HG02970 (cell line): ENCODE measurements at regions not wholly inside any gene's neighbourhood (a gene's known extent, or its start where the extent isn't known, plus 50 kb on each side); places are given as distances from the start of the nearest gene placed in this dataset.

ENCODE experiments used
- ATAC-seq: cut with Tn5 transposase; IDR thresholded peaks from one replicate; pipeline ENCODE4 v1.9.1; 2021; ENCODE audit warnings: mild to moderate bottlenecking, moderate library complexity, moderate number of reproducible peaks; ENCODE audit not compliant: unreplicated experiment, low FRiP score

DNA sequence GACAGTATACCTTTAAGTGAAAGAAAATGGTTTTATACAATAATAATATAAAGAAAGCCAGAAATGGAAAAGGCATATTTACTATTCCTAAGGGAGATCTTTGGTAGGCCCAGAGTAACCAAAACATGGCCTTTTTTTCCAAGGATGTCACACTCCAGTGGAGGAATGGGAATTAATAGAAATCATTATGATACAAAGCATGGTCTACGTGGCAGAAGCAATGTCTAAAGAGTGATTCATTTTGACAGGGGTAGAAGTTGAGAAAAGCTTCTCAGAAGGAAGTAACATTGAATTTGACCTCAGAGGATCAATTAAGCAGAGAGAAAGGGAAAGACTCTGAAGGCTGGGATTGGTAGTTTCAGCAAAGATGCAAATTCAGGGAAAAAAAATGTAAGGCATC, 208.6 kb downstream of the BTG1 start:
- ATAC-seq, result no peak

DNA sequence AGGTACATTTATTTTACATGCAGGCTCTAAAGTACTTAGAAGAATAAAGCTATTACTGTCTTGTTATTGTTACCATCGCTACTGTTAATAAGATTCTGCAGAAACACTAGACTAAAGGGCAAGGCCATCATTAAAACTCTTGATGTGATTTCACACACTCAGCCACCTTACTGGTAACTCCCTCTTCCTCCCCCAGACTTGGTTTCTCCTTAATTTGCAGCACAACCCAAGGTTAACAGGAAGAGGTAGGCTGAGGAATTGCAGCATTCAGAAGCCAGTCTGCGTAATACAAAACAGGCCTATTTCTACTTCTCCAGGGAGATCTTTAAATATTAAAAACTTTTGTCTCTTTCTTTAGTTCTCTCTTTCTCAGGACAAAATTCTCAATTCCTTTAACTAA, 210.3 kb downstream of the BTG1 start:
- ATAC-seq, result no peak

- no peak for ATAC-seq
Measured at GRCh38 chr12:91931111-91931510, 214.5 kb downstream of the BTG1 start.

DNA sequence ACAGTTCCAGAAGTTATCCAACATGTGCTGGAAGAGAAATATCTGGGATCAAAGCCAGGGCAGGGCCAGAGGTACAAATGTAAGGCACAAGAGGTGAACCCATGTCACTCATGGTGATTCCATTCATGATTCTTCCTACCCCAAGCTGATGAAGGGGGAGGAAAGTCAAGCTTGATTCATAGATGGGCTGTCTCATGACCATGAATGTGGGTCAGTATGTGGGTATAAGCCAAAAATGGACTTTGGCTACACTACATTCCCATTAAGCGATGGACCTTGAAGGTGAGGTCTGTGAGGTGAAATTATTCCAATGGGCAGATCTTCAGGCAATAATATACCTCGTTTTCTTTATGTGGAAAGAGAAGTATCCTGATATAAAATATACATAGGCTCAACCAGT, 217.1 kb downstream of the BTG1 start:
- ATAC-seq, result no peak

- ATAC-seq, result no peak
Measured at GRCh38 chr12:91926848-91927247, 218.8 kb downstream of the BTG1 start.

GRCh38 chr12:91924827-91925226, 220.8 kb downstream of the BTG1 start:
- ATAC-seq, result no peak

- ATAC-seq, result no peak
Measured at GRCh38 chr12:91923864-91924263, 221.8 kb downstream of the BTG1 start.

GRCh38 chr12:91922674-91923073, 223.0 kb downstream of the BTG1 start:
- ATAC-seq, result no peak

- no peak for ATAC-seq
Measured at GRCh38 chr12:91922139-91922538, 223.5 kb downstream of the BTG1 start.

DNA sequence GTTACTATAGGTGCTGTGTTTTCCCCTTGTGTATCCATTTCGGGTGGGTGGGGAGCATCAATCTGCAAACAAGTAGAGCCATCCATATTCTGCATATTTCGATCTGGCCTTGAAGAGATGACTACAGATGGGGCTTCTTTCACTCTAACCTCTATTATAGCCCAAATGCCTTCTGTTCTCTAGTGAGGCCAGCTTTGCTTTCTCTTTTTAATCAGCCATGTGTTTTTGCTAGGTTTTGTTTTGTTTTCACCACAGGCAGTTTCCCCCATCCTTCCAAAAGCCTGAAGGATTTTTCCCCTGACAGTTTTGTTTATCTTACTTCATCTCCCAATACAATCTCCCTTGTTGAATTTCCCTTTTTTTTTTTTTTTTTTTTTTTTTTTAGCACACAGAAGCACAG, 224.1 kb downstream of the BTG1 start:
- no peak for ATAC-seq

DNA sequence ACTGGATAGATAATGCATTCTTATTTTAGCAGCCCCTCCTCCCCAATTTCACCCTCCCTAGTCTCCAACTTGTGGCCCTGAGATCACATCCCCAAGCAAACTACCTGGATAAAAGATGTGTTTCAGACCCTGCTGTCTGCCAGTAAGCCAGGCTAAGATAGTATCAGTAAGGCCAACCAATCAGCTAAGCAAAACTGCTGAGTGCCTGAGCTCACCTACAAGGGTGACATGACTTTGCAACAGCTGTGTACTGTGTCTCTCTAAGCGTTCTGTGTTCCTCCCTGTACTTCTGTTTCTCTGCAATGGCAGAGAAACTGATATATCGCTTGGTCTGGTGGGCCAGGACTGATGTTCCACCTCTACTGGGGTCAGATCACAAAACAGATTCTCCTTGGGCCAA, 224.9 kb downstream of the BTG1 start:
- no peak for ATAC-seq

DNA sequence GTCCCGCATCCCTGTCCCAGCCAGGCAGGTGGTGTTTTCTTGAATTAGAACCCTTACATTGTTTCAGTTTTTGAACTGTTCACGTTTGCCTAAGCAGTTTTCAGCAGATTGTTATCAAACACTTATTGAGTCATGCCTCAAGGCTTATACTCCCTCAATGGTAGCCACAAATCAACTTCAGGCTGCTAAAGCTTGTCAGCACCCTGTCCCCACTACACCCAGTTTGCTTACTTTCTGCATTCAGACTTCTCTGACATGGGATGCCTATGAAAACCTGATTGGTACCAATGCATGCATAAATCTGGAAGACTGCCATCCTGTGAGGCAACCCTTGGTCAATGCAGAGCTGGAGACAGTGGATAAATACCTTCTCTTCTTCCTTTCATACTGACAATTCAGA, 225.4 kb downstream of the BTG1 start:
- no peak for ATAC-seq

DNA sequence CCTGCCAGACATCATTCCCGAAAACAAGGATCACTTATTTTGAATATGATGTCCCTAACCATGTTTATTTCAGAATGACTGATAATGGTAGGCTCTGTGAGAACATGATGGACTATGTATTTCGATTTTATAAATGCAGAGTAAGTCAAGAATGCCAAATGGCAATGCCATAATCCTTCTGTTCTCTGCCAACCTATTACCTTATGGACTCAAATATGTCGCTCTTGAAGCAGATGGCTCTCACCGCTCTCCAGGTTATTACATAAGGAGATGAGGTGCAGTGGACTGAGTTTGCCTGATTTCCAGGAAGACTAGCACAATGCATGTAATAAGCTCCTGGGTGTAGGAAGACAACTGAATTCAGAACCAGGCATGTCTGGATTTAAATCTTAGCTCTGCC, 227.2 kb downstream of the BTG1 start:
- ATAC-seq, result no peak

DNA sequence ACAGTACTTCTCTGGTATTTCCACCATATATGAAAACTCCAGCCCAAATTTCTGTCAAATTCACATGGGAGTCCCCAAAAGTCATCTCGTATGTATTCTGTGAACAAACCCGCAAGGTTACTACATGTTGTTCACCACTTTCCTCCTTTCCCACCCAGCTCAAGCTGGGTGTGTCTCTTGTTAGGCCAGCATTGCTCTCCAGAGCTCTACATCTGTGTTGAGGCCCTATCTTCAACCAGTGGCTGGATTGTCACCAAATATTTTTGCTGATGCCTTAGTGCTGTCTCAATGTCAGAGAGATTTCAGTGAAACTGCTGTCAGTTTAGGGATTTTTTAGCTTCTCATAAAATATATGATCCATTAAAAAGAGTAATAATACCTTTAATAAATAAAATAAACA, 230.9 kb downstream of the BTG1 start:
- no peak for ATAC-seq

GRCh38 chr12:91913651-91914050, 232.0 kb downstream of the BTG1 start:
- no peak for ATAC-seq

DNA sequence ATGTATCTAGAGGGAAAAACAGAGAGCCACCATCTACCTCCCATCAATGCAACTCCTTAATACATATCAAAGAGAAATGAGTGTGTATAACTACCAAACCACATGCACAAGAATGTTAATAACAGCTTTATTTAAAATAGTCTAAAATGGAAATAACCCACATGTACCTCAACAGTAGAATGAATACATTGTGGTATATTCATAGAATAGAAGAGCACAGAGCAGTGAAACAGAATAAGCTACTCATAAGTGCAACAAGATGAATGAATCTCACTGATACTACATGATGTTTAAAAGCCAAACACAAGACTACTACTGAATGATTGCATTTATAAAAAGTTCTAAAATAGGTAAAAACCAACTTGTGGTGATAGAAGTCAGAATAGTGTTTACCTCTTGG, 232.5 kb downstream of the BTG1 start:
- no peak for ATAC-seq

DNA sequence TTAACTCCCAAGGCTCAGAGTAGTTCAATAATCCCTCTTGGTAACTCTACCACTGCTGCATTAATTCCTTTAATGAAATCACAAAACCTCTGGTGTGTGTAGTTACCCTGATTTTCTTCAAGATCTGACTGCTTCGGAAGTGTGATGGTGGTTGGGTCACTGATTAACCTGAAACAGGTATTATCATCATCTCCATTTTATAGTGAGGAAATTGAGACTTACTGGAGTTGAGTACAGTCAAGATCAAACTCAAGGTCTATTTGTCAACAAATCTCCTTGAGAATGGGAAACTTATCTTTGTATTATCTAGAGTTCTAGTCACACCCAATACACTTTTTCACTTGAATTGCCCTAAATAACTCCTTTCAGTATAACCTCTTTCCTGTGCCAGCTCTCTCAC, 233.5 kb downstream of the BTG1 start:
- no peak for ATAC-seq

GRCh38 chr12:91910871-91911388, 234.7 kb downstream of the BTG1 start:
- no peak for ATAC-seq

GRCh38 chr12:91902860-91903683, 242.6 kb downstream of the BTG1 start:
- no peak for ATAC-seq

- no peak for ATAC-seq
Measured at GRCh38 chr12:91901381-91902074, 244.1 kb downstream of the BTG1 start.

DNA sequence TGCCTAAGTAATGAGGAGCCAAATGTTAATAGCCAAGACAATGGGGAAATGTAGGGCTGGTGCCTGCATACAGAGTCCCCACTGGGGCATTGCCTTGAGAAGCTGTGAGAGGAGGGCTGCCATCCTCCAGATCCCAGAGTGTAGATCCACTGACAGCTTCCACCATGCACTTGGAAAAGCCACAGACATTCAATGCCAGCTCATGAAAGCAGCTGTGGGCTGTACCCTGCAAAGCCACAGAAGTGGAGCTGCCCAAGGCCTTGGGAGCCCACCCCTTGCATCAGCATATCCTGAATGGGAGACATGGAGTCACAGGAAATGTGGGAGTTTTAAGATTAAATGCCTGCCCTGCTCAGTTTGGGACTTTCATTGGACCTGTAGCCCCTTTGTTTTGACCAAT, 244.7 kb downstream of the BTG1 start:
- ATAC-seq, result no peak

DNA sequence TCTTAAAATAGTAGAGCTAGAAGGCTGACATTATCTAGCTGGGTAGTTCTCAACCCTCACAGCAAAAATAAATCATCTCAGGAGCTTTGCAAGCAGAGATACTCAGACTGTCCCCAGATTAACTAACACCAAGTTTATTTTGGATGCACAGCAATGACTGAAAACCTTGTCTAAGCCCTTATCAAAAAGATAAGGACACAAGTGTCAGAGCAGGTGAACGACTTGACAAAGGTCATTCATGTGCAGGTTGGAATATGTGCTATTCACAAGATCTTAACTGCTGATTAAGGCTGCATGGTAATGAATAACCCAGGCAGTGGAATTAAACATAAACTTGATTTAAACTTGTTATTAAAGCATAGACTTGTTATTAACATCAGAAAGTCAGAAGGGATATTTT, 246.6 kb downstream of the BTG1 start:
- ATAC-seq, result no peak
